ENCODE measurements at regions not wholly inside any gene's neighbourhood (a gene's known extent, or its start where the extent isn't known, plus 50 kb on each side); places are given as distances from the start of the nearest gene placed in this dataset.

DNA sequence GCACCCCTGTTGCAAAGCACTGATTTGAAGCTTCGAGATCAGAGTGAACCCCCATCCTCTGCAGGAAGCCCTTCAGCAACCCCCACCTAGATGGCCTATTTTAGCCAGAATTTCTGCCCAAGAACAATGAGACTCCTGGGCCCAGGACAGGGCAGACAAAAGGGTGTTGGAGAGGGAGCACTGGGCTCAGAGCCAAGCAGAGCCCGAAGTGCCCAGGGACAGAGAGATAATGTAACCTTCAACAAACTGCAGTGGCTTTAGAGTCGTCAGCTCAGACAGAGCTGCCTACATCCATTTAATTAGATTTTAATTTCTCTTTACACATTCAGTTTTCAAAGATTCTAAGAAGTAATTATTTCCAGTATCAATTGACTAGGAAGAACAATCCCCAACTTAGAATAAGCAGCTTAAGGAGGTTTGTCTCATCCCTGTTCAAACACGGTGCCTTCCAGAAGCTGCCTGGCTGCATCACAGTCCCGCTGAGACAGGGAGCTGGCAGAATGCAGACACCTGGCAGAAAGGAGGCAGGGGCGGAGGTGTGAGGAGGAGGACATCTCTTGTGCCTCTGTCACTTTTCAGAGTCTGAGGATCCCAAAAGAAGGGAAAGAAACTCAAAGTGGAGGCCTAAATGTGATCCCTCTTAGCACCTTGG lies 504.9 kb upstream of the CCDC196 start:
- POLR2A ChIA-PET (ENCODE audit: unreplicated experiment), result no interaction called here

More for the DNA sequence above, 504.9 kb upstream of the CCDC196 start:
- H2AK9ac ChIP-seq (replicated peaks; ENCODE audit: low read depth, low read length, poor library complexity), result no peak overlapping the region
- no peak overlapping the region for H2BK20ac ChIP-seq (ENCODE audit: low read depth, low read length)
- H3K36me3 ChIP-seq (ENCODE audit: control insufficient read depth, insufficient read depth, low read length), result no peaks in the 10 kb centered on the region
- H2BK15ac ChIP-seq (ENCODE audit: low read depth, low read length), result no peak overlapping the region
- H3K4me3 ChIP-seq (ENCODE audit: insufficient read depth, low read depth, low read length), result no peak overlapping the region
- dilution Hi-C loops (cut with HindIII; ENCODE audit: low sequenced_read_pairs, unreplicated experiment) (no loop called here), intact Hi-C loops (cut with micrococcal nuclease) (no loop called here), in situ Hi-C loops (cut with MboI; ENCODE audit: low sequenced_read_pairs) (no loop called here)
- no peaks in the 10 kb centered on the region for H3K79me1 ChIP-seq (ENCODE audit: low read depth in 1 of 2, low read length in 2 of 2)
- no peak overlapping the region for H4K5ac ChIP-seq (ENCODE audit: low read depth, low read length)
- no peak overlapping the region for H4K8ac ChIP-seq (ENCODE audit: low read depth in 2 of 2, low read length in 2 of 2)
- CTCF ChIA-PET, result no interaction called here
- H2BK120ac ChIP-seq (ENCODE audit: low read depth, low read length), result no peak overlapping the region
- H2AK5ac ChIP-seq (ENCODE audit: low read depth, low read length), result no peak overlapping the region
- no peak overlapping the region for H3K14ac ChIP-seq (replicated peaks; ENCODE audit: low read depth, low read length)
- H3K4me2 ChIP-seq (ENCODE audit: low read depth, low read length), result no peak overlapping the region
- H3K4ac ChIP-seq (ENCODE audit: low read depth, low read length), result no peak overlapping the region
- H3K9ac ChIP-seq (ENCODE audit: low read depth, low read length), result no peak overlapping the region
- H2BK5ac ChIP-seq (ENCODE audit: low read depth, low read length, poor library complexity, severe bottlenecking), result no peak overlapping the region
- no peak for TF ChIP-seq FOS (IDR thresholded peaks at IDR 0.05; ENCODE audit: low read depth, low read length)
- TF ChIP-seq CTCF (conservative IDR thresholded peaks at IDR 0.05; ENCODE audit: low read depth, low read length), result no peak
- no peak for TF ChIP-seq SMC3 (IDR thresholded peaks at IDR 0.05; ENCODE audit: low read depth, low read length)
- no peak for TF ChIP-seq MAFK (IDR thresholded peaks at IDR 0.05; ENCODE audit: low read depth, low read length)
- TF ChIP-seq, protein P1, sequence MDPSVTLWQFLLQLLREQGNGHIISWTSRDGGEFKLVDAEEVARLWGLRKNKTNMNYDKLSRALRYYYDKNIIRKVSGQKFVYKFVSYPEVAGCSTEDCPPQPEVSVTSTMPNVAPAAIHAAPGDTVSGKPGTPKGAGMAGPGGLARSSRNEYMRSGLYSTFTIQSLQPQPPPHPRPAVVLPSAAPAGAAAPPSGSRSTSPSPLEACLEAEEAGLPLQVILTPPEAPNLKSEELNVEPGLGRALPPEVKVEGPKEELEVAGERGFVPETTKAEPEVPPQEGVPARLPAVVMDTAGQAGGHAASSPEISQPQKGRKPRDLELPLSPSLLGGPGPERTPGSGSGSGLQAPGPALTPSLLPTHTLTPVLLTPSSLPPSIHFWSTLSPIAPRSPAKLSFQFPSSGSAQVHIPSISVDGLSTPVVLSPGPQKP (IDR thresholded peaks at IDR 0.05; ENCODE audit: borderline replicate concordance, low read depth, low read length), result no peak
- TF ChIP-seq, protein P2, sequence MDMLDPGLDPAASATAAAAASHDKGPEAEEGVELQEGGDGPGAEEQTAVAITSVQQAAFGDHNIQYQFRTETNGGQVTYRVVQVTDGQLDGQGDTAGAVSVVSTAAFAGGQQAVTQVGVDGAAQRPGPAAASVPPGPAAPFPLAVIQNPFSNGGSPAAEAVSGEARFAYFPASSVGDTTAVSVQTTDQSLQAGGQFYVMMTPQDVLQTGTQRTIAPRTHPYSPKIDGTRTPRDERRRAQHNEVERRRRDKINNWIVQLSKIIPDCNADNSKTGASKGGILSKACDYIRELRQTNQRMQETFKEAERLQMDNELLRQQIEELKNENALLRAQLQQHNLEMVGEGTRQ (IDR thresholded peaks at IDR 0.05; ENCODE audit: low read depth, low read length), result no peak
- no peak overlapping the region for H4K91ac ChIP-seq (ENCODE audit: insufficient read depth, low read depth, low read length)
- no peak overlapping the region for H3K56ac ChIP-seq (ENCODE audit: extremely low read depth, insufficient read depth, low read length)
- H4K20me1 ChIP-seq (ENCODE audit: insufficient read depth, low read length), result no peaks in the 10 kb centered on the region
- H3K27ac ChIP-seq (ENCODE audit: insufficient read depth, low read length), result no peak overlapping the region
- H3K27me3 ChIP-seq (ENCODE audit: control insufficient read depth, insufficient read depth, low read length), result no peaks in the 10 kb centered on the region
- no peak overlapping the region for H3K18ac ChIP-seq (ENCODE audit: low read depth, low read length)
- no peaks in the 10 kb centered on the region for H3K9me1 ChIP-seq (ENCODE audit: insufficient read depth, low read length)
- H3K9me3 ChIP-seq (ENCODE audit: control insufficient read depth, insufficient read depth, low read length), result peaks cover 11% of the 10 kb centered on the region; the same call in 1 of the 2 replicates
- no CpG with 5 or more reads among the region's 6 CpGs for WGBS, 2 experiments (ENCODE audit: extremely low coverage in 2 of 2, insufficient read length in 1 of 2)
- BruUV-seq (replicated peaks), result no TSS peak
- no peaks in the 10 kb centered on the region for H3K4me1 ChIP-seq (ENCODE audit: control insufficient read depth, insufficient read depth, low read length)
- ATAC-seq (ENCODE audit: low read depth) (no peak), DNase-seq (no peak)
- no peak overlapping the region for H2AFZ ChIP-seq (replicated peaks; ENCODE audit: low read length, poor library complexity)
- H3K23ac ChIP-seq (ENCODE audit: low read depth, low read length), result no peak overlapping the region
